SK-N-SH (cell line): ENCODE measurements at regions not wholly inside any gene's neighbourhood (a gene's known extent, or its start where the extent isn't known, plus 50 kb on each side); places are given as distances from the start of the nearest gene placed in this dataset.

Source experiments
- CTCF ChIA-PET: fragments of 300-600, 350-600 bp; formaldehyde crosslinking; extraction: SDS; loops from one replicate; lab custom pipeline; 2021; lab: Yijun Ruan, JAX
- POLR2A ChIA-PET: fragments of 350-600 bp; sonication (Branson Sonifier 250); formaldehyde crosslinking; extraction: SDS; loops from one replicate; lab custom pipeline; 2020; ENCODE audit warnings: antibody characterized with exemption, inconsistent platforms; lab: Yijun Ruan, JAX
- DNase-seq: peaks from one replicate; pipeline ENCODE4 v3.0.0; 2012
- H2AFZ ChIP-seq: fragments of 200-600 bp; sonication (generic); 2 replicates; pipeline ENCODE4 v1.8.1; 2016; ENCODE audit warnings: antibody characterized with exemption, mild to moderate bottlenecking, low read depth
- H3F3A ChIP-seq: fragments of 200-600 bp; sonication (generic); replicated peaks from 2 replicates; pipeline ENCODE3; 2016; ENCODE audit warnings: antibody characterized with exemption, mild to moderate bottlenecking; ENCODE audit not compliant: insufficient read depth
- H3K27ac ChIP-seq, 2 experiments: fragments of 200-500 bp in 1 of 2; fragments of 200-600 bp in 1 of 2; sonication (Bioruptor generic) in 1 of 2; sonication (generic), shearing (Covaris generic) in 1 of 2; 2 replicates each; pipeline versions ENCODE4 v1.5.1 to v1.6.1; 2014 to 2016; ENCODE audit warnings: low read depth in 2 of 2, inconsistent platforms in 1 of 2, low read length in 1 of 2, mild to moderate bottlenecking in 1 of 2, mixed read lengths in 1 of 2
- H3K27me3 ChIP-seq: fragments of 200-600 bp; sonication (generic), shearing (Covaris generic); 2 replicates; pipeline ENCODE4 v1.6.1; 2016; ENCODE audit warnings: mixed run types; ENCODE audit not compliant: insufficient read depth
- H3K36me3 ChIP-seq, 2 experiments: fragments of 200-500 bp in 1 of 2; fragments of 200-600 bp in 1 of 2; sonication (Bioruptor generic) in 1 of 2; sonication (generic) in 1 of 2; replicated peaks in 1 of 2; 2 replicates each; pipeline versions ENCODE3 to v1.5.1; 2014 to 2016; ENCODE audit warnings: low read length in 1 of 2, mild to moderate bottlenecking in 1 of 2; ENCODE audit not compliant: insufficient read depth in 2 of 2, control insufficient read depth in 1 of 2
- H3K4me1 ChIP-seq, 2 experiments: fragments of 200-500 bp in 1 of 2; fragments of 200-600 bp in 1 of 2; sonication (Bioruptor generic) in 1 of 2; sonication (generic), shearing (Covaris generic) in 1 of 2; 2 replicates each; pipeline versions ENCODE4 v1.5.1 to v1.6.1; 2014 to 2016; ENCODE audit warnings: low read depth in 1 of 2, low read length in 1 of 2, mixed run types in 1 of 2; ENCODE audit not compliant: insufficient read depth in 2 of 2, control insufficient read depth in 1 of 2
- H3K4me2 ChIP-seq: fragments of 200-600 bp; sonication (generic), shearing (Covaris generic); 2 replicates; pipeline ENCODE4 v1.6.1; 2017; ENCODE audit warnings: mixed run types
- H3K4me3 ChIP-seq, 2 experiments: fragments of 200-500 bp in 1 of 2; fragments of 200-600 bp in 1 of 2; sonication (Bioruptor generic) in 1 of 2; sonication (generic), shearing (Covaris generic) in 1 of 2; 2 replicates each; pipeline versions ENCODE4 v1.5.1 to v1.8.1; 2014 to 2016; ENCODE audit warnings: low read depth in 2 of 2, inconsistent platforms in 1 of 2, low read length in 1 of 2, mild to moderate bottlenecking in 1 of 2, mixed read lengths in 1 of 2, moderate library complexity in 1 of 2
- H3K79me2 ChIP-seq: fragments of 200-600 bp; sonication (generic); 2 replicates; pipeline ENCODE4 v1.8.1; 2017; ENCODE audit warnings: mild to moderate bottlenecking; ENCODE audit not compliant: insufficient read depth
- H3K9ac ChIP-seq: fragments of 200-600 bp; sonication (generic); 2 replicates; pipeline ENCODE4 v1.6.1; 2017; ENCODE audit warnings: mixed run types
- H3K9me2 ChIP-seq: fragments of 200-600 bp; sonication (generic); 2 replicates; pipeline ENCODE4 v1.6.1; 2017; ENCODE audit warnings: mixed run types
- H3K9me3 ChIP-seq: fragments of 200-600 bp; sonication (generic); 2 replicates; pipeline ENCODE4 v1.6.1; 2017; ENCODE audit warnings: mixed run types, mild to moderate bottlenecking, moderate library complexity
- H4K20me1 ChIP-seq: fragments of 200-600 bp; sonication (generic); 2 replicates; pipeline ENCODE4 v1.6.1; 2017; ENCODE audit warnings: mild to moderate bottlenecking, mixed run types; ENCODE audit not compliant: insufficient read depth
- CHD2 ChIP-seq: fragments of 150-350 bp; IDR thresholded peaks from 2 replicates; pipeline ENCODE4 v1.6.1; 2018; ENCODE audit warnings: low read length; ENCODE audit not compliant: partially characterized antibody
- CTCF ChIP-seq: fragments of 200-600 bp; sonication (generic); IDR thresholded peaks from 2 replicates; pipeline ENCODE4 v1.6.1; 2017; ENCODE audit warnings: antibody characterized with exemption, mild to moderate bottlenecking, moderate library complexity
- FOXM1 ChIP-seq: IDR thresholded peaks from 2 replicates; pipeline ENCODE4 v1.4.0; 2012; ENCODE audit warnings: low read depth, mild to moderate bottlenecking
- GATA2 ChIP-seq: sonication (generic); formaldehyde crosslinking; IDR thresholded peaks from 2 replicates; pipeline ENCODE4 v1.5.0; 2020; ENCODE audit warnings: mild to moderate bottlenecking, missing genetic modification reagents
- MEF2A ChIP-seq: IDR thresholded peaks from 2 replicates; pipeline ENCODE4 v1.4.0; 2012; ENCODE audit warnings: low read depth, borderline replicate concordance
- NFIC ChIP-seq: IDR thresholded peaks from 2 replicates; pipeline ENCODE4 v1.4.0; 2012; ENCODE audit warnings: borderline replicate concordance
- NRF1 ChIP-seq: IDR thresholded peaks from 2 replicates; pipeline ENCODE4 v1.6.1; 2012; ENCODE audit warnings: low read depth, mild to moderate bottlenecking, low read length
- PBX3 ChIP-seq: IDR thresholded peaks from 2 replicates; pipeline ENCODE4; 2012
- RXRA ChIP-seq: IDR thresholded peaks from 2 replicates; pipeline ENCODE4 v1.4.0; 2012; ENCODE audit warnings: low read depth, mild to moderate bottlenecking, borderline replicate concordance
- TCF12 ChIP-seq: IDR thresholded peaks from 2 replicates; pipeline ENCODE4 v1.4.0; 2012
- ZBTB33 ChIP-seq: IDR thresholded peaks from 2 replicates; pipeline ENCODE4 v1.4.0; 2012; ENCODE audit warnings: low read depth, borderline replicate concordance
- WGBS: methylation state at CpG from one replicate; pipeline ENCODE4 v1.1.6; 2017; ENCODE audit warnings: low lambda C conversion rate; 5-methylcytosine and 5-hydroxymethylcytosine counted together
- TF ChIP-seq, protein P1 (sequence below): fragments of 150-350 bp; IDR thresholded peaks from 2 replicates; pipeline ENCODE4 v1.6.1; 2016; ENCODE audit warnings: mild to moderate bottlenecking, low read depth, low read length
- TF ChIP-seq, protein P2 (sequence below): fragments of 150-350 bp; IDR thresholded peaks from 2 replicates; pipeline ENCODE4 v1.6.1; 2017; ENCODE audit warnings: antibody characterized with exemption, low read length, low read depth, borderline replicate concordance

- Histone ChIP-seq H3K9me3 (no peaks in the 10 kb centered on the region), H3K4me1 (no peaks in the 10 kb centered on the region), H3K27me3 (no peaks in the 10 kb centered on the region), H3K79me2 (no peaks in the 10 kb centered on the region), H3K4me3 (no peak overlapping the region), H3K4me2 (no peak overlapping the region), H3K27ac (no peak overlapping the region), H4K20me1 (no peaks in the 10 kb centered on the region), H3F3A (no peaks in the 10 kb centered on the region), H3K9ac (no peak overlapping the region), H3K9me2 (no peaks in the 10 kb centered on the region), H3K36me3 (no peaks in the 10 kb centered on the region), H2AFZ (no peak overlapping the region)
- WGBS, result 32% methylated on average over 1 of the region's 1 CpG
- ChIA-PET CTCF (no interaction called here), POLR2A (no interaction called here)
- no peak for DNase-seq
- no peak for TF ChIP-seq FOXM1
- no peak for TF ChIP-seq GATA2 (CRISPR knock-in tag)
- TF ChIP-seq, protein P1, sequence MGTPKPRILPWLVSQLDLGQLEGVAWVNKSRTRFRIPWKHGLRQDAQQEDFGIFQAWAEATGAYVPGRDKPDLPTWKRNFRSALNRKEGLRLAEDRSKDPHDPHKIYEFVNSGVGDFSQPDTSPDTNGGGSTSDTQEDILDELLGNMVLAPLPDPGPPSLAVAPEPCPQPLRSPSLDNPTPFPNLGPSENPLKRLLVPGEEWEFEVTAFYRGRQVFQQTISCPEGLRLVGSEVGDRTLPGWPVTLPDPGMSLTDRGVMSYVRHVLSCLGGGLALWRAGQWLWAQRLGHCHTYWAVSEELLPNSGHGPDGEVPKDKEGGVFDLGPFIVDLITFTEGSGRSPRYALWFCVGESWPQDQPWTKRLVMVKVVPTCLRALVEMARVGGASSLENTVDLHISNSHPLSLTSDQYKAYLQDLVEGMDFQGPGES, result no peak
- TF ChIP-seq ZBTB33, result no peak
- no peak for TF ChIP-seq CTCF
- TF ChIP-seq NRF1, result no peak
- TF ChIP-seq NFIC, result no peak
- no peak for TF ChIP-seq CHD2
- TF ChIP-seq PBX3, result no peak
- TF ChIP-seq TCF12, result no peak
- TF ChIP-seq, protein P2, sequence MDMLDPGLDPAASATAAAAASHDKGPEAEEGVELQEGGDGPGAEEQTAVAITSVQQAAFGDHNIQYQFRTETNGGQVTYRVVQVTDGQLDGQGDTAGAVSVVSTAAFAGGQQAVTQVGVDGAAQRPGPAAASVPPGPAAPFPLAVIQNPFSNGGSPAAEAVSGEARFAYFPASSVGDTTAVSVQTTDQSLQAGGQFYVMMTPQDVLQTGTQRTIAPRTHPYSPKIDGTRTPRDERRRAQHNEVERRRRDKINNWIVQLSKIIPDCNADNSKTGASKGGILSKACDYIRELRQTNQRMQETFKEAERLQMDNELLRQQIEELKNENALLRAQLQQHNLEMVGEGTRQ, result no peak
- TF ChIP-seq MEF2A, result no peak
- TF ChIP-seq RXRA, result no peak
Measured at GRCh38 chr6:23601811-23602345, 524.1 kb upstream of the NRSN1 start.
